ENCODE measurements at regions not wholly inside any gene's neighbourhood (a gene's known extent, or its start where the extent isn't known, plus 50 kb on each side); places are given as distances from the start of the nearest gene placed in this dataset.
"Not testable (repeated sequence)": the region's sequence is repeated elsewhere in the genome, so short reads cannot be mapped to it uniquely, and the experiment has no call there.

DNA sequence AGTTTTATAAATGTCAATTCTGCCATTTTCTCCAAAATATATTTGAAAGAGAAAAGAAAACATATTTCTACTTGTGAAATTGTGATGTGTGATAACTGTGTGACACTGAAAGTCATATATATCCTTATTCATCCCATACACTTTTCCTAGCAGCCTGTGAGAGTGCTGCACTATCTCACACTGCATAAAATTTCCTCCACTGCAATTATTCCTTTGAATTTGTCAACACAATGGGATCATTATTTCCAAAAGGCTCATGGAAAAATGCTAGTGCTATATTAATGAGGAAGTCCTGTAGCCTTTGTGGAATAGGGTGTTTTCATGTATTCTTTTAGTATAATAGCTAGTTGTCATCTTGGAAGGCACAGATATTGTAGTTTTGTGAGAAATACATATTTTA, 504.1 kb downstream of the RPL10L start:
- DNase-seq, result no peak

DNA sequence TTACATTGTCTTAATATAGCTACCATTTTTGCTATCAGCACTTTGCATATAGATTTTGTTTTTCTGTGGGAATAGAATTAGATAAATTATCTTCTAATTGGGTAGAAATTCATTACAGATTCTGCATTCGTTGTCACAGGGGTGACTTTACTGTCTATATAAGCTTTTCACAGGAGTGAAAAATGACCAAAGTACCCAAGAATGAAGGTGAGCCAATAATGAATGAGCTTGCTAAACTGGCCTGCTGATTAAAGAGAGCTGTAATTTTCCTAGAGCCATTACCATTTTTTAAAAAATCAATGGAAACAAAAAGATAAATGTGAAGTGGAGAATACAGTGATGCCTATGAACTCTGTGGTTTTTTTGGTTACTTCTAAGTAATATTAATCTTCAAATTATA, 504.6 kb downstream of the RPL10L start:
- DNase-seq, result no peak

DNA sequence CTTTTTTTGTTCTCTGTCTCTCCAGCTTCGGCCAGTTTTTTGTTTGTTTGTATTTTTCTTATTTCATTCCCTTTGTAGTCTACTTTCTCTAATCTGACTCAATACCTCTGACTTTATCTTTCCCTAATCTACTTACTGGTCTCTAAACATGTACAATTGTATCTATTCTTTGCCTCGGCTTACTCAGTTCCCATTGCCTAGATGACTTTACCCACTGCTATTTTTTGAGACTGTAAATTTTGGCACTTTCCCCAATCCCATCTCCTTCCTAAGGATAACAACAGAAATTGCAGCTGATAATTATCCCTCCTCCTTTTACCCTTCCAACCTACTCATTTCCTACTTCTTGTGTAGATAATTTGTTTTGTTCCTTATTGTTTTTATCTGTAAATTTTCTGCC, 511.1 kb downstream of the RPL10L start:
- DNase-seq, result no peak

DNA sequence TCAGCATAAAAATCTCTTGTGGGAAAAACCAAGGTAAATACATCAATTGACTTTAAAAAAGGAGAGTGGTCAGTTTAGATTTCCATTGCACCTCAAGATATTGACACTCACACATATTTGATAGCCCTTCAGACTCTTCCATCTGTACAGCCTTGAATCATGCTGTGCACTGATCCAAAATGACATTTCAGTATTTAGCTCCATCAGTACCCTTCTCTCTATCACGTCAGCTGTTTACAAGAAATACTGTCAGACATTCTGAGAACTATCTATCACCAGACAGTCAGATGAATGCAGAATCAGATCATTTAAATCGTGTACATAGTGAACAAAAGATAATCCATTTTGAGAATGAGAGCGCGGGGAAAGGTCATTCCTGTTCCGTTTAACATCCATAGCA, 511.9 kb downstream of the RPL10L start:
- no peak for DNase-seq

DNA sequence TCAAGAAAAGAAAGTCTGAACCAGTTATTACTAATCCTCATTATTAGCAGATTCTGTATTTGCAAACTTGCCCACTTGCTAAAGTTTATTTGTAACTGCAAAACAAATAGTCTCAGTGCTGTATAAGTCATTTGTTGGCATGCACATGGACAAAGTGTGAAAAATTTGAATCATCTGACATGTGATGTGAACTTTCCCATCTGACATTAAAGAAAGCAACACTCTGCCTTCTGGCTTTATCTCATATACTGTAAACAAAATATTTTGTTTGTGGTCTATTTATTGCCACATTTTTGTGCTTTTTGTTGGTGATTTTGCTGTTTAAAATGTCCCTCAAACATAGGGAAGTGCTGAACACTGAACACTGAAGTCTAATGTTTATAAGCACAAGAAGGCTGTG, 513.8 kb downstream of the RPL10L start:
- no peak for DNase-seq

DNA sequence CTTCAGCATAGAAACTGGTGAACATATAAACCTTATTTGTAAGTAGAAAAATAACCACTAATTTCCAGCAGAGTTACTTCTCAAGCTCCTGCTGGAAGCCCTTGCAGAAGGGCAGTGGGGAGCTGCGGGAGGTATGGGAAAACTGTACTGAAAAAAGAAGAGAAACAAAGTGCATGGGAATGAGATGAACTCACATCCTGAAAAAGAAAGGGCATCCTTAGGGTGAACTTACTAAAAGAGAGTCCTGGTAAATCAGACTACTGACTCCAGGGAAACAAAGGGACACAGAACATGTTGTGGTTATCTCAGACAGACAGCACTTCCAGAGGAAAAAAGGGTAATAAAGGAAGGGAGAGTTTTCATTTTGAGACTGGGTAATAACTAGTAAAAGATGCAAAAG, 515.1 kb downstream of the RPL10L start:
- no peak for DNase-seq

DNA sequence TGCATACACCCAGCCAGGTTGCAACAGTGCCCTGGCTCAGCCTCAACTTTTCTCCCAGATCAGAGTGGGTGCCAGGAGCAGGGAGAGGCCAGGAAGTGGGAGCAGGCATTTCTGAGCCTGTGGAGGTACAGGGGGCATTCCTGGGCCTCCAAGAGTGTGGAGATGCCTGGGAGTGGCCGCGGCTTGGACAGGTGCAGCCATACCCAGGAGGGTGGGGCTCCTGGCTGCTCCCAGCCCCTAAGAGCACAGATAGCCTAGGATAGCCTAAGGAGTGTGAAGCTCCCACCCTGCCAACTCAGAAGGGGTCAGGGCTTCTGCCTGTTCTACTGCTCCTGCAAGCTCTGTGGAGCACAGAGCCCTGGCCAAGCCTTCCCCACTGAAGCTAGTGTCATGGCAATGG, 543.4 kb downstream of the RPL10L start:
- DNase-seq, result no peak

DNA sequence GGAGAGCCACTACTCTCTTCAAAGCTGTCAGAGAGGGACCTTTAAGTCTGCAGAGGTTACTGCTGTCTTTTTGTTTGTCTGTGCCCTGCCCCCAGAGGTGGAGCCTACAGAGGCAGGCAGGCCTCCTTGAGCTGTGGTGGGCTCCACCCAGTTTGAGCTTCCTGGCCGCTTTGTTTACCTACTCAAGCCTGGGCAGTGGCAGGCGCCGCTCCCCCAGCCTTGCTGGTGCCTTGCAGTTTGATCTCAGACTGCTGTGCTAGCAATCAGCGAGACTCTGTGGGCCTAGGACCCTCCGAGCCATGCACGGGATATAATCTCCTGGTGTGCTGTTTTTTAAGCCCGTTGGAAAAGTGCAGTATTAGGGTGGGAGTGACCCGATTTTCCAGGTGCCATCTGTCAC, 550.7 kb downstream of the RPL10L start:
- DNase-seq, result not testable (repeated sequence)

DNA sequence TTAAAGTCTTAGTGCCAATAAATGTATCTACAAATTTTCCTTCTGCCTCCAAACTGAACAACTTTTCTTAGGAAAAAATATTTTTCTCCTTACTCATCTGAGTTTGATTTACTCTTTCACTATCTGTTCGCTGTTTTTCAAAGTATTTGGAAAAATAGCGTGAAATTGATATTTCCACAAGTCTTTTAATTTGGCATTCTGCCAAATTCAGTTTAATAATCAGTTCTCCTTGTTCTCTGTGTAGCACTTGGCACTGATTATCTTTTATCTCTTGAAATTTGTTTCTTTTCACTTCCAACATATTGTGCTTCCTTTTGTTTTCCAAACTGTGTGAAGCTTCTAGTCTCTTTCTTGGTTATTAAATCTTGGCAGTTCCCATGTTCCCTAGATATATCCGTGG, 559.8 kb downstream of the RPL10L start:
- no peak for DNase-seq

DNA sequence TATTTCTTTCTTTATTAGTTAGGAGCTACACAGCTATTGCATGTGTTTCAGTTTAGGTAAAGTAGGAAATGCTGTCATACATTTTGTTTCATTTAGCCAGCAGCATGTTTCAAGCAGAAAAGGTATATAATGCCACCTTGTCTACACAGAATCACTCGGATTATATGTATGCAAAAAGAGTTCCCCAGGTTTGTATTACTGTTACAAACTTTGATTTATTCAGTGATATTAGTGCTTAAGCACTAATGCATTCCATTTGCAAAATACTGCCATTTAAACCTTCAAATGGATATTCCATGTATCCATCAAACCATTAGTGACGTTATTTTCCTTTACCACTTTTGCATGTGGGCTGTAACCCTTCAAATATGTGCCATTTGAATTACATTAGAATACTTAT, 564.0 kb downstream of the RPL10L start:
- no peak for DNase-seq

DNA sequence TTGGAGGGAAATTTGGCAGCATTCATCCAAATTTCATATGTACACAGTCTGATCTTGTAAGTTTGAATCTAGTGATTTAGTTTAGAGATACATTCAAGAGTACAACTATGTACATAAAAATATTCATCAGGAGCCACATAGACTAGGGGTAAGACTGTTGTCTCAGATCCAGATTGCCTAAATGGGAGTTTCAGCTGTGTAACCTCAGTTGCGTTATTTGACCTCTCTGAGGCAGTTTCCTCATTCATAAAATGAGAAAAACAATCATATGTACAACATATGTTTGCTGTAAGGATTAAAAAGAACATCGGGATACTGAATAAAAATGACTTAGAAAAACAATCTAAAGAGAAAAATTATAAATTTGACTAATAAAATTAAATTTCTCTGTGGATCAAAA, 577.5 kb downstream of the RPL10L start:
- no peak for DNase-seq

DNA sequence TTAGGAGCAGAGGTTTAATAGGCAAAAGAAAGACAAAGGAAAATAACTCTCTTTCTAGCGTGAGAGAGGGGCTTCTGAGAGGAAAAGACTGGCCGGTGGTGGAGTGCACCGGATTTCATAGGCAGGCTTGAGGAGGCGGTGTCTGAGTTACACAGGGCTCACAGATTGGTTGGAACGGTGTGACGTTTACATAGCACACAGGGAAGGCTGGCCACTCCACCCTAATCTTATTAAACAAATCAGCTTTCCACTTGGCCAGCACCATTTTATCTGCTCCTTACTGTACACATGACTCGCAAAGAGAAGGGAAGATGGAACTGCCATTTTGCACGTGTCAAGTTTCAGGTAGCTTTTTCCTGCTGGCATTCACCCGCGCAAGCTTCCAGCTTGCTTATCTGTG, 587.7 kb downstream of the RPL10L start:
- no peak for DNase-seq

DNA sequence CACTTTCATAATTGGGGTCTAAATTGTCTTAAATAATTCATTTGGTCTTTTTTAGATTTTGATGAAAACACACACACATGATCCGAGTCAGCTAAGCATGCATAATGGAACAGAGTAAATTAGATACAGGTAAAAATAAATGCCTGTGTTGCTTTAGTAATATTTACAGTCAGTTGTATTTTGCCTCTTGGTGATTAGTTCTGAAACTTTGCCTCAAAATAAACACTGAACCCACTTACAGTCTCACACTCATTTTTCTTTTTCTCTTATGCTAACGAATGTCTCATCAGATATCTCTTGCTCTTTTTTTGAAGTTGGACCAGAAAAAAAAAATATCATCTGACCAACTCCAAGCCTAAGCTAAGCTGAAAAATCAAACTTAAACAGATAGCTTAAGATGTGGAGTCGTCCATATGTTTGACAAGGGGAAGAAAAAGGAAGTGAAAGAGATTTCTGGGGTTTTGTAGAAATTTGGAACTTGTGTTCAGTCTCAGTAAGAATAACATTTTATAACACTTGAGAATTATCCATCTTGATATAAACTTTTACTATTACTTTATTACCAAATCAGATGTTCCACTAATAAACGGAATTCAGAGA, 592.5 kb downstream of the RPL10L start:
- DNase-seq, result no peak

DNA sequence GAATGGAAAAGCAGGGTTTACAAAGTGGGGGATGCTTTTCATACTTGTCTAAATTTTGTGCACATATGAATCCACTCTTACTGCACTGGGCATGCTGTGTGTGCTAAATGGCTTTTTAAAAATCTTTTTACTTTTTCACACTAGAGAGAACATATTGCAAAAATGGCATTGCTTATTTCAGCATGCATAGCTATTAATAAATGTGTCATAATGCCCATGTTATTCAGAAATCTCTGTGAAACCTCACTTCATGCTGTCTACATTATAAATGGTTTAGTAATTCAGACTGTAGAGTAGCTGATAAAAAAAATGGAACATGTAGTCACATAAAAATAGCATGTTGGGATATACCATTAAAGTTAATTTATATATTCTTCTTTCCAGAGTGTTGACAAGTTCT, 593.8 kb downstream of the RPL10L start:
- no peak for DNase-seq

DNA sequence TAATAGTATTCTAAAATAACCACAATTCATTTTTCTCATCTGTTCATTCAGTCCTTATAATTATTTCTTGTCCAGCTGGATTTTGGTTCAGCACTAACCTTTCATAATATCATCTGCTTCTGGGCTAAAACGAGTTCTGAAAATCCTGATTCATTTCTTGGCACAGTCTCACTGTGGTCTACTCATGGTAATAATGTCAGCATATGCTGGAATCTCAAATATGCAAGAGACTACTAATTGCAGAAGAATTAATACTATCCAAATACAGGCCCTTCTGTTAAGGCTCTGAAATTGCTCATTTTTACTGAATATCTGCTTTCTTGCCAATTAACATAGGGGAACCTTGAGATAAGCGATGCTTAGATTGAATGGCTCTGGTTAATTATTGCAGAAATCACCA, 597.1 kb downstream of the RPL10L start:
- DNase-seq, result no peak

DNA sequence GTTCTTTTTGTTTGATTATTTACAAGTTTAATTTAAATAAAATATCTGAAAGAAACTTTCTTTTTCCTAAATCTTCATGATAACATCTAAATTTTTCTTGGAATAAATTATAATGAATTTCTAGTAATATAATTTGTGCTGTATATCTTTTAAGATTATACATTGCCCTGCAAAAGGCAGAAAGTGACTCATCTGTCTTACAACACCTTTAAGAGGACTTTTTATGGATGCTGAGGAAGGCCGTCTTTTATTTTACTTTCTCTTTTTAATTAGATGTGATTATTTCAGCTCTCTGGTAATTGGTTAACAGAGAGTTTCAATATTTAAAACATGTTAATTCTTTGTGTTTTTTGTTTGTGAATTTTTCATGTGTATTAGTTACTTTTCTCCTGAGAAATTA, 598.4 kb downstream of the RPL10L start:
- no peak for DNase-seq

DNA sequence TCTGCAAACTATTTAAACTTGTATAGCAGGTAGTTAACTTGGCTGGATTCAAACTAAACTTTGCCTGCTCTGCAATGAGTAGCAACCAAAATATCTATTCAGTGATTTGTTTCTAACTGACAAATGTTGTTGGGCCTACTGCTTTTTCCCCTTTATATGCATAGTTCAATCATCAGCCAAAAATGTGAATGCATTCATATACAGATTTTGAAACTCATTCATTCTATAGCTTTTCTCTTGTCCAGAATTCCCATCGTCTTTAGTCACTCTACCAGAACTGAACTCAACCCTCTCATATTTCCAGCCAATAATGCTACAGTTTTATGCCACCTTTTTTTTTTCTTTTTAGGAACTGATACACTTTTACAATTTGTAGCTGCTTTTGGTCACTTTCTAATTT, 599.8 kb downstream of the RPL10L start:
- DNase-seq, result no peak

DNA sequence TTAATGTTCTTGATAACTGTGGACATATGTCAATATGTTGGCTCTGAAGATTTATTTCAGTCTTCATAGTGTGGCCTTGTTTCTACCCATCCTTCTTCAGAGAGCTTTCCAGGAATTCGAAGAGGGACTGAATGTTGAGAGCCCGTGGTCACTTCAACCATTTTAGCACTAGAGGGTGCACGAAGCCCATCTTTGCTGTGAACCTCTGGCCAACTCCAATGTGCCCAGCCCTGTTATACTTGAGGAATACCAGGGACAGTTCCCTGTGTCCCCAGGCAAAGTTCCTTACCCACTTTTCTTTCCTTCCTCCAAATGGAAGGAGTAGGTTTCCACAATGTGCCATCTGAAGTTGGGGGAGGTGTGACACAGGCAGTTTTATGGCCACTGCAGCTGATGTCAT, 603.5 kb downstream of the RPL10L start:
- DNase-seq, result no peak

DNA sequence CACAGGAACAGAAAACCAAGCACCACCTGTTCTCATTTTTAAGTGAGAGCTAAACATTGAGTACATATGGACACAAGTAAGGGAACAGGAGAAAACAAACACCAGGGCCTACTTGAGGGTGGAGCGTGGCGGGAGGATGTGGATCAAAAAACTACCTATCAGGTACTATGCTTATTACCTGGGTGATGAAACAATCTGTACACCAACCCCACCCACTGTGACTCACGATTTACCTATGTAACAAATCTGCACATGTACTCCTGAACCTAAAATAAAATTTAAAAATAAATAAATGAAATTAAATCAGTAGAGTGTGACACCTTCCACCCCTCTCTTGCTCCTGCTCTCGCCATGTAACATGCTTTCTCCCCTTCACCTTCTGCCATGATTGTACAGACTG, 615.5 kb downstream of the RPL10L start:
- DNase-seq, result no peak

DNA sequence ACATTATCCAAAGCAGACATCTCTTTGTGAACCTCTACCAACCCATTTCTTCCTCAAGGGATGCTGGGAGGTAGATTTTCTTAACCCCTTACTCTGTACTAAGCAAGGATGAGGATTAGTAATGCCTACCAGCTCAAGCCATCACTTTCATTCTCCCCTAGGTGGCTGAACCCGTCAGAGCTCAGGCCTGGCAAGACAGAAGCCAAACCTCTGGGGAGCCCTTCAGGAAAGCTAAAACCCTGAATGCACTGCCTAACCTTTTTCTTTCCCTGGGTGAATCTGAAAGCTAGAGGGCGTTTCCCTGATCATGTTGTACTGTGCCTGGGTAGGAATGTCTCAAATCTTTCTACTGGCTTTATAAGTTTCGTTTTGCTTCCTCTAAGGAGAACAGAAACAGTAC, 617.3 kb downstream of the RPL10L start:
- DNase-seq, result no peak

DNA sequence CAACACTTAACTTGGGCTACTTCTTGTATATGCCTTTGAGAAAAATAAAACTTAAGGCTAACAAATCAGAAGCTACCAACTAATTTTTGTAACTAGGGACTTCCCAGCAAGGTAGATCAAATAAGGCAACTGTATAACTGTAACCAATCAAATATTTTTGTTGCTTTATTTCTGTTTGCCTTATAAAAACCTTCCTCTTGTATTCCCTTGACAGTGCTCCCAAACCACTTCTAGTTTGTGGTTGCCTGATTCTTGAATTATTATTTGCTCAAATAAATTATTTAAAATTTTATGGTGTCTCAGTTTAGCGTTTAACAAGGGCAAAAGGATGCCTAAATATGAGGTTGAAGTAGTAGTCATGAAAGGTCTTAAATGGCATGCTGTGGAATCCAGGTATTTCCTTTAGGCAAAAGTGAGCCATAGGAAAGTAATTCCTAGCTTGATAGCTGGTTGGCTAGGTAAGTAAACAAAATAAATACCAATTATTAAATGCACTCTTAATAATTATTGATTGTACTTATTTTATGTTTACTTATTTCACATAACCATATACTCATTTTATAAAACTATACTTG, 632.6 kb downstream of the RPL10L start:
- no peak for DNase-seq

DNA sequence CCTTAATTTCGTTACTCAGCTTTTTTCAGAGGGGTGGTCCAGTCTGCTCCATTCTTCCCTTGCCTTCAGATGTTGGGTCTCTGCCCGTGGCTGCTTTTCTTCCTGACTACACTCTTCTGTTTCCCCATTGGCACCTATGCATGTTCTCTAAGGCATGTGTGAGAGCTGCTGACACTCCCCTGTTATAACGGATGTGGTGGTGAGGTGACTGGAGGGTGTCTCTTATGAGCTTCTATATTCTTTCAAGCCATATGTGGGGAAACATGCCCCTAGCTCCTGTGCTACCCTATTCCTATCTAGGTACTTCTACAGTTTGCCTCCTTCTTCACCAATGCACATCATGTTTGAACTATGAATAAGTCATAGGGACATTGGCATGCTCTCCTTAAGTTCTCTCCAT, 643.2 kb downstream of the RPL10L start:
- DNase-seq, result no peak

DNA sequence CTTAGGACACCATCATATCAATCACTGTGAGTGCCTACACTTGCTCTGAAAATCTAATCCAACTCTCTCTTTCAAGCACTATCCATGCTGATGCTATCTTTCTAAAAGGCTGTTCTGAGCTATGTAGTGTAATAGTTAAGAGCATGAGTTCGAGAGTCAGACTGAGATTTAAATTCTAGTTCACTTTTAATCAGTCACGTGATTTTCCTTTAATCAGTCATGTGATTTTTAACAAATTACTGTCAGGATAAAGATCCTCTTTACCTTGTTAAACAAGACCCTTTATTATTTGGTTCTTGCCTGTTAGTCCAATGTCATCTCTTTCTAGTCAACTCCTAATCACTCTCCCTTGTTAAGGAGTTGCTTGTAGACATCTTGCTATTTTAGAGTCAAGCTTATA, 653.0 kb downstream of the RPL10L start:
- DNase-seq, result no peak

DNA sequence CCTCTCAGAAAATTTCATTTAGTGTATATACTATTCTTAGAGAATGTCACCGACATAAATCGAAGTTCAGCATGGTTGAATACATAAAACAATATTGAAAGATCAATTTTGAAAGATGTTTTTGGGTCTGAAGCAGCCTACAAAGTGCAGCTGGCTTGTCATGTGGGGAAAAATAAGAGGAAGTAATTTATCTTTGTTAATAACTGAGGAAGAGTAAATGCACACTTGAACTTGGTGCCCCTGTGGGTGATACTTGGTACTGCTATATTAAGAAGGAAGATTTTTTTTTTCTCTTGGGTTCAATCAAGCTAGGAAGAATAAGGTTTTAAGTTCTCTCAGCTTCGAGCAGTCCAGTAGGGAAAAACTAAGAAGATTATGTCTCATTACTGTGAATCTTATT, 661.3 kb downstream of the RPL10L start:
- no peak for DNase-seq

DNA sequence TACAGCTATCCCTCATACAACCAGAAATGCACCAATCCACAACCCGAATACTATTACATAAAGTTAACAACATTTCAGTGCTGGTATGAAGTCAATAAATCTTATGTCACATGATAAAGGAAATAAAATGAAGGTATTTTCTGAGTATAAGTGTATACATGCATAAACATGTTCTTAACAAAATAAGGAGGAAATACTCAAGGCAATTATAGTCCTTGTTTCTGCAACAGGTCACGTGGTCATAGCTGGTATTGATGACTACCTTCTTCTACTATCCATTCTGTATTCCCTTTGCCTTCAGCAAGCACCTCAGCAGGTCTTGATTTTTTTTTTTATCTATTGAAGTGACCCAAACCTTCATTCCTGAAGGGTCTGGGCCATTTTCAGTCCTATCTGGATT, 675.6 kb downstream of the RPL10L start:
- no peak for DNase-seq
